Breast epithelium (tissue), 3 donors: ENCODE measurements at regions not wholly inside any gene's neighbourhood (a gene's known extent, or its start where the extent isn't known, plus 50 kb on each side); places are given as distances from the start of the nearest gene placed in this dataset.

Experiments used
- CTCF ChIP-seq, 3 donors: fragments of 450-650 bp; IDR thresholded peaks; one replicate each; pipeline ENCODE4 v1.5.1; 2016 to 2017; ENCODE audit warnings: antibody characterized with exemption in 3 of 3, mild to moderate bottlenecking in 3 of 3, moderate library complexity in 3 of 3
- POLR2A ChIP-seq: fragments of 450-650 bp; IDR thresholded peaks from one replicate; pipeline ENCODE4 v1.6.1; 2016; ENCODE audit warnings: antibody characterized with exemption, mild to moderate bottlenecking, moderate library complexity

- TF ChIP-seq POLR2A (no peak), CTCF (IDR thresholded peaks at IDR 0.05) (no peak)
Measured at GRCh38 chr6:85092226-85092625, 327.8 kb upstream of the TBX18 start.
